ENCODE measurements at regions not wholly inside any gene's neighbourhood (a gene's known extent, or its start where the extent isn't known, plus 50 kb on each side); places are given as distances from the start of the nearest gene placed in this dataset.

DNA sequence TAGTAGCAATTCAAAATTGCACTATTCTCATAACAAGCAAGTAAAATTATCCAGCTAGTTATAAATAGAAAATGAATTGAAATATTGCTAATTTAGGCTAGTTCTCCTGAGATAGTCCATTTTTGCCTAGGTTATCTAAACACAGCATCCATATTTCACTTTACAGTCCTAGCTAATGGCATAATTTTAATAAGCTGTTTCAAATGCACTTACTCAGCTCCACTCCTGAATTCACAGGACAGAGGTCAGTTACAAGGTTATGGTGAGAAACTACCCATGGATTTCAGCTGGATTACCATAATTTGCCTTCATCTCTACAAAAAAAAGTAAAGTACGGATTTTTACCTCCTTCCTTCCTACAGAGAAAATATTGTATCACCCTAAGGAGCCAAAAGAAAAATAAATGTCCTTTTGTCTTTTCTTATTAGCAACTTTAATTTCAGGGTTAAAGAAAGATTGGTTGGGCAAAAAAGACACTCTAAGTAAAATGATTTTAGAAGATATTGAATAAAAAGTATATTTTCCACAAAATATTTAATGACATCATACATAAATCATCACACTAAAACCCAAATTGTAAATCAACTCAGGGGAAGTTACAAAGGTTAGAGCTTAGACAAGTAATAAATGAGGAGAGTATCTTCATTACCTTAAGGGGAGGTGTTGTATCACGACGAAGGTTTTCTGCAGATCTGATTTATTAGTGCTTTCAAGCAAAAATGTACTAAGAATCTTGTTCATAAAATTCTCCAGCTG, 377.4 kb downstream of the C12orf50 start:
- TF ChIP-seq EZH2 (IDR thresholded peaks at IDR 0.05; ENCODE audit: borderline replicate concordance, insufficient read depth, low read length, poor library complexity, severe bottlenecking) = no peak
- no peak for TF ChIP-seq POLR2AphosphoS5 (IDR thresholded peaks at IDR 0.05)
- TF ChIP-seq CTCF (IDR thresholded peaks at IDR 0.05; ENCODE audit: poor library complexity, severe bottlenecking) = no peak
- no peak for TF ChIP-seq RAD21 (conservative IDR thresholded peaks at IDR 0.05)
- TF ChIP-seq, protein P1, sequence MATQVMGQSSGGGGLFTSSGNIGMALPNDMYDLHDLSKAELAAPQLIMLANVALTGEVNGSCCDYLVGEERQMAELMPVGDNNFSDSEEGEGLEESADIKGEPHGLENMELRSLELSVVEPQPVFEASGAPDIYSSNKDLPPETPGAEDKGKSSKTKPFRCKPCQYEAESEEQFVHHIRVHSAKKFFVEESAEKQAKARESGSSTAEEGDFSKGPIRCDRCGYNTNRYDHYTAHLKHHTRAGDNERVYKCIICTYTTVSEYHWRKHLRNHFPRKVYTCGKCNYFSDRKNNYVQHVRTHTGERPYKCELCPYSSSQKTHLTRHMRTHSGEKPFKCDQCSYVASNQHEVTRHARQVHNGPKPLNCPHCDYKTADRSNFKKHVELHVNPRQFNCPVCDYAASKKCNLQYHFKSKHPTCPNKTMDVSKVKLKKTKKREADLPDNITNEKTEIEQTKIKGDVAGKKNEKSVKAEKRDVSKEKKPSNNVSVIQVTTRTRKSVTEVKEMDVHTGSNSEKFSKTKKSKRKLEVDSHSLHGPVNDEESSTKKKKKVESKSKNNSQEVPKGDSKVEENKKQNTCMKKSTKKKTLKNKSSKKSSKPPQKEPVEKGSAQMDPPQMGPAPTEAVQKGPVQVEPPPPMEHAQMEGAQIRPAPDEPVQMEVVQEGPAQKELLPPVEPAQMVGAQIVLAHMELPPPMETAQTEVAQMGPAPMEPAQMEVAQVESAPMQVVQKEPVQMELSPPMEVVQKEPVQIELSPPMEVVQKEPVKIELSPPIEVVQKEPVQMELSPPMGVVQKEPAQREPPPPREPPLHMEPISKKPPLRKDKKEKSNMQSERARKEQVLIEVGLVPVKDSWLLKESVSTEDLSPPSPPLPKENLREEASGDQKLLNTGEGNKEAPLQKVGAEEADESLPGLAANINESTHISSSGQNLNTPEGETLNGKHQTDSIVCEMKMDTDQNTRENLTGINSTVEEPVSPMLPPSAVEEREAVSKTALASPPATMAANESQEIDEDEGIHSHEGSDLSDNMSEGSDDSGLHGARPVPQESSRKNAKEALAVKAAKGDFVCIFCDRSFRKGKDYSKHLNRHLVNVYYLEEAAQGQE (IDR thresholded peaks at IDR 0.05; ENCODE audit: borderline replicate concordance) = no peak

Measured in neural cell (in vitro differentiated cells).